A673 (cell line): ENCODE measurements at regions not wholly inside any gene's neighbourhood (a gene's known extent, or its start where the extent isn't known, plus 50 kb on each side); places are given as distances from the start of the nearest gene placed in this dataset.

Source experiments
- BruUV-seq: library from RNA; stranded (reverse); fragments of 400-500 nt; replicated peaks from 2 replicates; lab custom pipeline; 2021; lab: Mats Ljungman, UMichigan
- CTCF ChIA-PET: fragments of 300-600 bp; sonication (Branson Sonifier 250); formaldehyde crosslinking; loops from one replicate; lab custom pipeline; 2022; ENCODE audit warnings: antibody characterized with exemption; lab: Charles Lee
- POLR2A ChIA-PET: fragments of 300-600 bp; sonication (Branson Sonifier 250); formaldehyde crosslinking; loops from one replicate; lab custom pipeline; 2022; ENCODE audit warnings: antibody characterized with exemption; ENCODE audit not compliant: low non-redundant PET; lab: Charles Lee
- DNase-seq: peaks from one replicate; pipeline ENCODE4 v3.0.0-alpha.2; 2015; ENCODE audit warnings: low spot score
- H3K27ac ChIP-seq: fragments of 200-600 bp; sonication (generic); 2 replicates; pipeline ENCODE4 v1.5.1; 2016; ENCODE audit warnings: mixed run types, low read depth, mild to moderate bottlenecking, mixed read lengths, antibody characterized with exemption, low read length; ENCODE audit not compliant: poor library complexity, severe bottlenecking
- H3K27me3 ChIP-seq: fragments of 200-600 bp; sonication (generic); replicated peaks from 2 replicates; pipeline ENCODE4 v1.6.1; 2017; ENCODE audit warnings: mixed run types, low read depth, mild to moderate bottlenecking, mixed read lengths, antibody characterized with exemption, low read length; ENCODE audit not compliant: insufficient read depth, poor library complexity
- H3K36me3 ChIP-seq: fragments of 200-600 bp; sonication (generic); 2 replicates; pipeline ENCODE4 v1.6.1; 2016; ENCODE audit warnings: mixed run types, mild to moderate bottlenecking, mixed read lengths, antibody characterized with exemption, low read length; ENCODE audit not compliant: insufficient read depth, poor library complexity, severe bottlenecking
- H3K4me1 ChIP-seq: fragments of 200-600 bp; sonication (generic); 2 replicates; pipeline ENCODE4 v1.6.1; 2017; ENCODE audit warnings: mixed run types, mild to moderate bottlenecking, mixed read lengths, antibody characterized with exemption, low read length; ENCODE audit not compliant: insufficient read depth, poor library complexity, severe bottlenecking
- H3K4me3 ChIP-seq: fragments of 200-600 bp; sonication (generic); 2 replicates; pipeline ENCODE4 v1.5.1; 2016; ENCODE audit warnings: low read depth, mixed run types, mild to moderate bottlenecking, mixed read lengths, low read length; ENCODE audit not compliant: poor library complexity, severe bottlenecking
- H3K9me3 ChIP-seq: fragments of 200-600 bp; sonication (generic); 2 replicates; pipeline ENCODE4 v1.6.1; 2016; ENCODE audit warnings: mixed run types, low read depth, mild to moderate bottlenecking, mixed read lengths, antibody characterized with exemption, low read length; ENCODE audit not compliant: poor library complexity, severe bottlenecking
- EZH2 ChIP-seq: fragments of 200-600 bp; sonication (generic); IDR thresholded peaks from 2 replicates; pipeline ENCODE4 v1.6.1; 2017; ENCODE audit warnings: borderline replicate concordance, low read depth, mild to moderate bottlenecking, mixed read lengths, antibody characterized with exemption, low read length; ENCODE audit not compliant: poor library complexity, severe bottlenecking
- intact Hi-C: fragments of 100-400 bp; cut with micrococcal nuclease; formaldehyde crosslinking; loops from one replicate; pipeline ENCODE4 v1.10.0; 2022; ENCODE audit not compliant: unreplicated experiment
- TF ChIP-seq, protein P1 (sequence below): fragments of 300-800, 200-600 bp; sonication (generic); conservative IDR thresholded peaks from 2 replicates; pipeline ENCODE4 v1.5.1; 2017; ENCODE audit warnings: low read depth, mild to moderate bottlenecking, antibody characterized with exemption, low read length, moderate library complexity, mixed read lengths

DNA sequence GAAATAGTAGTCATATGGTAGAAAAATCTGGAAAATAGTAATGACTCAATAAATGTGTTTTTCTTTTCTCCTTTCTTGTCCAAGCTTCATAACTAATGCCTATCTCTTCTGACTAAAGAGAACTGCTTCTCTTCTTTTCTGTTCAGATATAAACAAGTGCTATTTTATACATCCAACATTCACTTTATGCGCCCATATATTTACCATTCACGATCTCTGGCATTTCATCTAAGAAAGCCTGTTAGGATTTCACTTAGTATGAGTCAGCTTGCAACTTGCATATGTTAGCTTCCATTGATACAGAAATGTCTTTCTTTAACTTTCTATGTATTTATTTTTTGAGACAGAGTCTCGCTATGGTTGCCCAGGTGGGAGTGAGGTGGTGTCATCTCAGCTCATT is 224.9 kb downstream of the VAPA start:
- Histone ChIP-seq H3K27me3 (no peaks in the 10 kb centered on the region), H3K27ac (no peak overlapping the region), H3K4me1 (peaks cover 6% of the 10 kb centered on the region), H3K36me3 (no peaks in the 10 kb centered on the region), H3K4me3 (no peak overlapping the region), H3K9me3 (no peaks in the 10 kb centered on the region)
- CTCF ChIA-PET, result no interaction called here
- DNase-seq, result no peak
- BruUV-seq, result no TSS peak
- intact Hi-C loops, result no loop called here
- TF ChIP-seq EZH2, result no peak
- TF ChIP-seq, protein P1, sequence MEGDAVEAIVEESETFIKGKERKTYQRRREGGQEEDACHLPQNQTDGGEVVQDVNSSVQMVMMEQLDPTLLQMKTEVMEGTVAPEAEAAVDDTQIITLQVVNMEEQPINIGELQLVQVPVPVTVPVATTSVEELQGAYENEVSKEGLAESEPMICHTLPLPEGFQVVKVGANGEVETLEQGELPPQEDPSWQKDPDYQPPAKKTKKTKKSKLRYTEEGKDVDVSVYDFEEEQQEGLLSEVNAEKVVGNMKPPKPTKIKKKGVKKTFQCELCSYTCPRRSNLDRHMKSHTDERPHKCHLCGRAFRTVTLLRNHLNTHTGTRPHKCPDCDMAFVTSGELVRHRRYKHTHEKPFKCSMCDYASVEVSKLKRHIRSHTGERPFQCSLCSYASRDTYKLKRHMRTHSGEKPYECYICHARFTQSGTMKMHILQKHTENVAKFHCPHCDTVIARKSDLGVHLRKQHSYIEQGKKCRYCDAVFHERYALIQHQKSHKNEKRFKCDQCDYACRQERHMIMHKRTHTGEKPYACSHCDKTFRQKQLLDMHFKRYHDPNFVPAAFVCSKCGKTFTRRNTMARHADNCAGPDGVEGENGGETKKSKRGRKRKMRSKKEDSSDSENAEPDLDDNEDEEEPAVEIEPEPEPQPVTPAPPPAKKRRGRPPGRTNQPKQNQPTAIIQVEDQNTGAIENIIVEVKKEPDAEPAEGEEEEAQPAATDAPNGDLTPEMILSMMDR, result no peak
- POLR2A ChIA-PET, result no interaction called here

DNA sequence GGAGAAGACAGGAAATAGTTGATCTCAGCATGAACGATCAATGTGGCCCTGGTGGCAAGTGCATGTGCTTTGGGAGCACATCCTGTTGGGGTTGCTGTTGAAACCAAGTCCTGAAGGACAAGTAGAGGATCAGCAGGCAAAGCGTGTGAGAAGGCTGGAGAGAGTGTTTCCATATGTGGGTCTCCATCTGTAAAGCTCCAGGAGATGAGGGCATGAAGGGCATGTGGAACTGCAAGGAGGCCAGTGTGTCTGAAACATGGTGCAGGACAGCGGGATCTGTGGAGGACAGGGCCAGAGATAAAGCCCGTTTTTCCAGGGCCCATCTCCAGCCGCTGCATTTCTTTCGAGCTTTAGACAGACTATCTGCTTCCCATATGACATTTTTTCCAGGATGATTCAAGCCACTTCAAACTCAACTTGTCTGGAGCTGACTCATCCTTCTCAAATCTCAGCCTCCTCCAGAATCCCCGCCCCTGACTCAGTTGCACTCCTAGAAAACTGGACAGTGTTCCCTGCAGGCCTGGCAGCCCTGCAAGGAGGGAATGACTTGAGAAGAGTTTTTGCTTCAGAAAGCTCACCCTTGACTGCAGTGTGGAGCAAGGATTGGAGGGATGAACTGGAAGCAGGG is 226.1 kb downstream of the VAPA start:
- no TSS peak for BruUV-seq
- H3K27me3 ChIP-seq, result no peaks in the 10 kb centered on the region
- ChIA-PET CTCF (no interaction called here), POLR2A (no interaction called here)
- TF ChIP-seq, protein P1, result no peak
- no peak for TF ChIP-seq EZH2
- intact Hi-C loops, result no loop called here
- H3K4me1 ChIP-seq, result peaks cover 6% of the 10 kb centered on the region
- H3K9me3 ChIP-seq, result no peaks in the 10 kb centered on the region
- no peak overlapping the region for H3K4me3 ChIP-seq
- no peaks in the 10 kb centered on the region for H3K36me3 ChIP-seq
- DNase-seq, result no peak
- no peak overlapping the region for H3K27ac ChIP-seq

DNA sequence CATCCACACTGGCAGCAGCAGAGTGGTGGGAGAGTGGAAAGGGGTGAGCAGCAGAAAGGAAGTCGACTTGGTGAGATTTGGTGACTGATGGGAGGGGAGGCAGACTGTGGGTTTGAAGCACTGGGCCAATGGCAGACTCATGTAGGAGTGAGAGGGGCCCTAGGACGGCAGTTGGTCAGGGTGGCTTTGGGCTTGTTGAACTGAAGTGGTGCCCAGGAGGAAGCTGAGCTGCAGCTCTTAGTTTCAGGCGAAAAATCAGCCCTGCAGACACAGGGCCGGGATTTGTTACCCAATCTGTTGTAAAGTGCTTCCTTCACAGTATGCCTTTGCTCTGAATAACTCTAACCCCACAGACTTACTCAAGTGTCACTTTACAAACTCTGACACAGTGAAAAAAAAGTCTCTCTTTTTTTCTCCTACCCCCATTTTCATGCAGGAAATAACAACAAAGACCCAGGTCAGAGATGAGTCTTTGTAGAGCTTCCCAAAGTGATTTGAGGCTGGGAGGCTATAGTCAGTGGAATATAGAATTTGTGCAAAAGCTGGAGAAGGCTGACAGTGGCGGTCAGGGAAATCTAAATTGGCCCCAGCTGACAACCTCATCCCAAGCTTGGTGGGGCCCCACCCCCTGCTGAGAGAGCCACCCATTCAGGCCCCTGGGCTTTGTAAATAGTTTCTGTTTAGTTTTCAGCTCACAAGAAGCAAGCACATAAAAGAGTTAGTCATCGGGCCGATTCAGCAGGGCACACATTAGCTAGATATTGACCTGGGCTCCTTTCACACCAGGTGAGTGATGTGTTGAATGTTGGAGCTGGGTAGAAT is 226.9 kb downstream of the VAPA start:
- BruUV-seq, result no TSS peak
- Histone ChIP-seq H3K27me3 (no peaks in the 10 kb centered on the region), H3K4me3 (no peak overlapping the region), H3K27ac (no peak overlapping the region), H3K9me3 (no peaks in the 10 kb centered on the region), H3K4me1 (peaks cover 6% of the 10 kb centered on the region), H3K36me3 (no peaks in the 10 kb centered on the region)
- TF ChIP-seq, protein P1, result no peak
- TF ChIP-seq EZH2, result no peak
- POLR2A ChIA-PET, result no interaction called here
- intact Hi-C loops, result no loop called here
- CTCF ChIA-PET, result no interaction called here
- peak; percentile 9 for DNase-seq
